ENCODE measurements at regions not wholly inside any gene's neighbourhood (a gene's known extent, or its start where the extent isn't known, plus 50 kb on each side); places are given as distances from the start of the nearest gene placed in this dataset.

DNA sequence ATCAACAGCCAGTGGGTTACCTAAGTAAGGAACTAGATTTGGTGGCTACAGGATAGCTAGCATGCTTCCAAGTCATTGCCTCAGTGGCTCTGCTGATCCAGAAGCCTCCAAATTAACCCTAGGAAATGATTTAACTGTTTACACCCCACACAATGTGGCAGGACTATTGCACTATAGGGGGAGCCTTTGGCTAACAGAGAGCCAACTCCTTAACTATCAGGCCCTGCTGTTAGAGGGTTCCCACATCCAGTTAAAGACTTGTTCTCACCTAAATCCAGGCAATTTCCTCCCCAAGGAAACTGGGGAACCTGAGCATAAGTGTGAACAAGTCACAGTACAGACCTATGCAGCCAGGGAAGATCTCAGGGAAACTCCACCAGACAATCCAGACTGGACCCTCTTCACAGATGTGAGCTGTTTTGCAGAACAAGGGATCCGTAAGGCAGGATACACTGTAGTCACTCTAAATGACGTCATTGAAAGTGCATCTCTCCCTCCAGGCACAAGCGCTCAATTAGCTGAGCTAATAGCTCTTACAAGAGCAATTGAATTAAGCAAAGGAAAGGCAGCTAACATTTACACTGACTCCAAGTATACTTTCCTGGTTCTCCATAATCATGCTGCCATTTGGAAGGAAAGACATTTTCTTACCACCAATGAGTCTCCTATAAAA, 185.3 kb upstream of the SPOCK3 start:
- Histone ChIP-seq H3K27ac (no peak overlapping the region), H3K36me3 (replicated peaks) (no peaks in the 10 kb centered on the region), H3K4me3 (ENCODE audit: low read depth, low read length) (no peak overlapping the region), H3K27me3 (replicated peaks) (no peaks in the 10 kb centered on the region)
- in situ Hi-C loops (cut with HindIII; ENCODE audit: low pct_ligation_motif_present, low sequenced_read_pairs), result no loop called here
- DNase-seq, result no peak
- TF ChIP-seq, protein P1, sequence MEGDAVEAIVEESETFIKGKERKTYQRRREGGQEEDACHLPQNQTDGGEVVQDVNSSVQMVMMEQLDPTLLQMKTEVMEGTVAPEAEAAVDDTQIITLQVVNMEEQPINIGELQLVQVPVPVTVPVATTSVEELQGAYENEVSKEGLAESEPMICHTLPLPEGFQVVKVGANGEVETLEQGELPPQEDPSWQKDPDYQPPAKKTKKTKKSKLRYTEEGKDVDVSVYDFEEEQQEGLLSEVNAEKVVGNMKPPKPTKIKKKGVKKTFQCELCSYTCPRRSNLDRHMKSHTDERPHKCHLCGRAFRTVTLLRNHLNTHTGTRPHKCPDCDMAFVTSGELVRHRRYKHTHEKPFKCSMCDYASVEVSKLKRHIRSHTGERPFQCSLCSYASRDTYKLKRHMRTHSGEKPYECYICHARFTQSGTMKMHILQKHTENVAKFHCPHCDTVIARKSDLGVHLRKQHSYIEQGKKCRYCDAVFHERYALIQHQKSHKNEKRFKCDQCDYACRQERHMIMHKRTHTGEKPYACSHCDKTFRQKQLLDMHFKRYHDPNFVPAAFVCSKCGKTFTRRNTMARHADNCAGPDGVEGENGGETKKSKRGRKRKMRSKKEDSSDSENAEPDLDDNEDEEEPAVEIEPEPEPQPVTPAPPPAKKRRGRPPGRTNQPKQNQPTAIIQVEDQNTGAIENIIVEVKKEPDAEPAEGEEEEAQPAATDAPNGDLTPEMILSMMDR (IDR thresholded peaks at IDR 0.05; ENCODE audit: low read depth, low read length, missing control alignments), result no peak

DNA sequence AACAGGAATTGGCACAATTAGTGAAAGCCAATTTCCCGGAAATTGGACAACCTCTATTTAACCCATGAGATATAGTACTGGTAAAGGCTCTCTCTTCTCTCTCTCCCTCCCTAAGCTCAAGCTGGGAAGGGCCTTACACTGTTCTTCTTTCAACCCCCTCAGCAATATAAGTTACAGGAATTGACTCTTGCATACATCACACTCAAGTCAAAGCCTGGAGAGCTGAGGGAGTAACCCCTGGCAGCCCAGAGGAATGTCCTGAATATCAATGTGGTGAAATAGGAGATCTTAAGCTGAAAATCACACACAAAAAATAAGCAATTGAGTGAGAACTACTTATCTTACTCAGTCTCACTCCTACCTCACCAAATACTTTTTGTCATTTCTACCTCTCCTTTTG, 186.9 kb upstream of the SPOCK3 start:
- TF ChIP-seq, protein P1 (IDR thresholded peaks at IDR 0.05; ENCODE audit: low read depth, low read length, missing control alignments), result no peak
- in situ Hi-C loops (cut with HindIII; ENCODE audit: low pct_ligation_motif_present, low sequenced_read_pairs), result no loop called here
- Histone ChIP-seq H3K27ac (no peak overlapping the region), H3K27me3 (replicated peaks) (no peaks in the 10 kb centered on the region), H3K36me3 (replicated peaks) (no peaks in the 10 kb centered on the region), H3K4me3 (ENCODE audit: low read depth, low read length) (no peak overlapping the region)
- no peak for DNase-seq

DNA sequence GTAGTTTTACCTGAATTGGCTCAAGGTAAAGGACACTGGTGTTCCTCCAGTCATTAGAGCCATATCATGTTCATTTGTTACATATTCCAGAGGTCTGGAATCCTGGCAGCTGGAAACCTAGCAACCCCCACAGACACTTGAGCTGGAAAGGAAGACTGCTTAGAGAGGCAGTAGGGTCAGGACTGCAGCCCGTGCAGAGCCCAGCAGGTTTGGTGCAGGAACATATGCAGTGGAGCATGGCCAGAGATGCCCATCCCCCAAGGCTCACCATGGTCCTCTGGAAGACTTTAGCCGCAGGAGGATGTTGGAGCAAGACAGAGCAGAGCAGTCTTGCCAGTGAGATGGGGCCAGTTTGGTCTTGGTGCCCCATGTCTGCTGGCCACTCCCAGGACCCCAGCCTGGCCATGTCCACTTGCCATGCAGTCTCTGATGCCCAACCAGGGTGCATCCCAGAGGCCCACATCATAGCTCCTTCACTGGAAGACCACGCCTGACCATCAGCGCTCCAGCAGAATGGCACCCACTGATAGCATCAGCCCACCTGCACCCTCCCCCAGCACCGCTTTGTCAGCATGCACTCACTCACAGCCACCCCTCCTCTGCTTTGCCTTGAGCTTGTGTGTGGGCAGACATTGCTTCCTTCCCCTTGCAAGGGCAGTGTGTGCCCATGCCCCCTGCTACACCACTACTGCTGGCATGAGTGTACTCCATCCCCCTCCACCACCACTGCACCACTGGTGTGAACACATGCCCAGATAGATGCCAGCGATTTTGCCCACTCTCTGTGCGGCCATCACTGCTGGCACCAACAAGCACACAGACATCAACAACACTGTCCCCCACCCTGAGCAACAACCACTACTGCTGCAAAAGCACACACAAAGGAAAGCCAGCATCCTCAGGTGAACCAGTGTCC, 190.3 kb upstream of the SPOCK3 start:
- no peak for DNase-seq
- in situ Hi-C loops (cut with HindIII; ENCODE audit: low pct_ligation_motif_present, low sequenced_read_pairs), result no loop called here
- Histone ChIP-seq H3K36me3 (replicated peaks) (no peaks in the 10 kb centered on the region), H3K27ac (no peak overlapping the region), H3K4me3 (ENCODE audit: low read depth, low read length) (no peak overlapping the region), H3K27me3 (replicated peaks) (no peaks in the 10 kb centered on the region)
- TF ChIP-seq, protein P1 (IDR thresholded peaks at IDR 0.05; ENCODE audit: low read depth, low read length, missing control alignments), result no peak

DNA sequence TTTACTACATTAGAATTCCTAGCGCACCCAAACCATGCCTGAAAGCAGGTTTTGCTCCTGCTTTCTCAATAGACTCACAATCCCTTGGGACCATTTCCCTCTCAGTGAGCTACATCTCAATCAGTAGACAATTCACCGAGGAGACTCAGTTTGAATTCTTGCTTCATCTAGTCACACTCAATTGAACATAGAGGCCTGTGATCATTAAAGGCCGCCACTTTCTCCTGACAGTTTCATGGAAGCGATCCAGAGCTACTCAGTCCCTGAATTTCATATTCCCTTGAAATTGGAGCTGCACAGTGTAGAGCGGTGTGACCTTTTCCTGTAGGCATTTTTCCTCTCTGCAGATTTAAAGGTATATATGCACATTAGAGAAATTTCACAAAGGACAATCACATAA, 193.9 kb upstream of the SPOCK3 start:
- TF ChIP-seq, protein P1 (IDR thresholded peaks at IDR 0.05; ENCODE audit: low read depth, low read length, missing control alignments), result no peak
- in situ Hi-C loops (cut with HindIII; ENCODE audit: low pct_ligation_motif_present, low sequenced_read_pairs), result no loop called here
- Histone ChIP-seq H3K4me3 (ENCODE audit: low read depth, low read length) (no peak overlapping the region), H3K27ac (no peak overlapping the region), H3K36me3 (replicated peaks) (no peaks in the 10 kb centered on the region), H3K27me3 (replicated peaks) (no peaks in the 10 kb centered on the region)
- no peak for DNase-seq

DNA sequence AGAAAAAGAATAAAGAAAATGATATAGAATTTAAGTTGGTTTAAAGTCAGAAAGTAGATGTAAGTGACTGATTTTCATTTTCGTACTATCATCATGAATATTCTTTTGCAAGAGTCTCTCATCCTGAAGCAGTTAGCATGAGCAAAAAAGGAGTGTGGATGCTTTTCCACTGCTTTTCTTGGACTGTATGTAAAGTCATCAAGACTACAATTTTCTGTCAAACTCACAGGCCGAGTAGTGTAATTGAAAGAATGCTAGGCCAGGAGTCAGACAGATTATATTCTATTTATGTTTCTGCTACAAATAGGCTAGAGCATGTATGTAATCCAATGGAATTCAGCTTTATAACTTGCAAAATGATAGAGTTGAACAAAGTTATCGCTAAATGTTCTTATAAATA, 197.1 kb upstream of the SPOCK3 start:
- Histone ChIP-seq H3K4me3 (ENCODE audit: low read depth, low read length) (no peak overlapping the region), H3K27ac (no peak overlapping the region), H3K27me3 (replicated peaks) (no peaks in the 10 kb centered on the region), H3K36me3 (replicated peaks) (no peaks in the 10 kb centered on the region)
- in situ Hi-C loops (cut with HindIII; ENCODE audit: low pct_ligation_motif_present, low sequenced_read_pairs), result no loop called here
- TF ChIP-seq, protein P1 (IDR thresholded peaks at IDR 0.05; ENCODE audit: low read depth, low read length, missing control alignments), result no peak
- DNase-seq, result no peak

Measured in brain microvascular endothelial cell (primary cell).